ENCODE measurements at regions not wholly inside any gene's neighbourhood (a gene's known extent, or its start where the extent isn't known, plus 50 kb on each side); places are given as distances from the start of the nearest gene placed in this dataset.
"Not testable (repeated sequence)": the region's sequence is repeated elsewhere in the genome, so short reads cannot be mapped to it uniquely, and the experiment has no call there.

DNA sequence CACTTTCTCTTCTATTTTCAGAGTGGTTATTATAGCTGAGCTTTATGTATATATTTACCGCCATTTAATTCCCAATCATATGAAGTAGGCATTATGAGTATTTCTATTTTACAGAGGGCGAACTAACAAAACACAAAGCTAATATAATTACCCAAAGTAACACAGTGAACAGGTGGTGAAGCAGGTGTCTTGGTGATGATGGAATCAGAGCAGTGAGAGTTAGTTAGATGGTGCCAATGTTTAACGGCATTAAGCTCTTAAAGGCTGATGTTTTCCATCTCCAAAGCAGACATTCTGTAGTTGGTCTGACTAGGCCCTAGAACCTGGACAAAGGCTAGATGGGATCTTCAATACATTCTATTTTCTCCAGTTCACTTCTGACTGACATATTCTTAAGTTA is 551.1 kb upstream of the SYNCRIP start:
- H3K27ac ChIP-seq (ENCODE audit: low read depth, low read length, severe bottlenecking): no peak overlapping the region
- no peak overlapping the region for H3K4me3 ChIP-seq (ENCODE audit: extremely low read depth, insufficient read depth, low read length, poor library complexity, severe bottlenecking)
- H3K4me1 ChIP-seq (ENCODE audit: control insufficient read depth, insufficient read depth, low read length, poor library complexity, severe bottlenecking): no peaks in the 10 kb centered on the region
- H3K9me3 ChIP-seq (ENCODE audit: control insufficient read depth, low read length): no peaks in the 10 kb centered on the region
- H3K36me3 ChIP-seq (ENCODE audit: control insufficient read depth, insufficient read depth, low read length): no peaks in the 10 kb centered on the region
- 100% methylated on average over 1 of the region's 3 CpGs for WGBS, 2 experiments (ENCODE audit: insufficient coverage in 2 of 2)

DNA sequence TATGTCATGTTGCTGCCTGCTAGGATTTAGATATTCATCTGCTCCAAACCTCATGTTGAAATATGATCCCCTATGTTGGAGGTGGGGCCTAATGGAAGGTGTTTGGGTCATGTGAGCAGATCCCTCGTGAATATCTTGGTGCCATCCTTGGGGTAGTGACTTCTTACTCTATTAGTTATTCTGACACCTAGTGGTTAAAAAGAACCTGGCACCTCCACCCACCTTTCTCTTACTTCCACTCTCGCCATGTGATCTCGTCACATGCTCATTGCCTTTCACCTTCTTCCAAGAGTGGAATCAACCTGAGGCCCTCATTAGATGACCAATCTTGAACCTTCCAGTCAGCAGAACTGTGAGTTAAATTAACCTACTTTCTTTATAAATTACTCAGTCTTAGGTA is 549.4 kb upstream of the SYNCRIP start:
- no peaks in the 10 kb centered on the region for H3K36me3 ChIP-seq (ENCODE audit: control insufficient read depth, insufficient read depth, low read length)

DNA sequence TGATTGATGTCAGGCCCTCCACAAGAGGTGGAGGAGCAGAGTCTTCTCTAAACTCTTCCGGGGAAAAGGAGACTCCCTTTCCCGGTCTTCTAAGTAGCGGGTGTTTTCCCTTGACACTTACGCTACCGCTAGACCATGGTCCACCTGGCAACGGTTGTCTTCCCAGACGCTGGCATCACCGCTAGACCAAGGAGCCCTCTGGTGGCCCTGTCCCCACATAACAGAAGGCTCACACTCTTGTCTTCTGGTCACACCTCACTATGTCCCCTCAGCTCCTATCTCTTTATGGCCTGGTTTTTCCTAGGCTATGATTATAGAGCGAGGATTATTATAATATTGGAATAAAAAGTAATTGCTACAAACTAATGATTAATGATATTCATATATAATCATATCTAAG is 532.5 kb upstream of the SYNCRIP start:
- H3K36me3 ChIP-seq (ENCODE audit: control insufficient read depth, insufficient read depth, low read length); H3K27ac ChIP-seq (ENCODE audit: low read depth, low read length, severe bottlenecking); H3K9me3 ChIP-seq (ENCODE audit: control insufficient read depth, low read length); H3K4me3 ChIP-seq (ENCODE audit: extremely low read depth, insufficient read depth, low read length, poor library complexity, severe bottlenecking); H3K4me1 ChIP-seq (ENCODE audit: control insufficient read depth, insufficient read depth, low read length, poor library complexity, severe bottlenecking): not testable (repeated sequence)
- WGBS, 2 experiments (ENCODE audit: insufficient coverage in 2 of 2): 31 to 37% methylated on average over 6 to 8 of the region's 9 CpGs

More for the DNA sequence above, 549.4 kb upstream of the SYNCRIP start:
- no peak overlapping the region for H3K27ac ChIP-seq (ENCODE audit: low read depth, low read length, severe bottlenecking)
- no peaks in the 10 kb centered on the region for H3K9me3 ChIP-seq (ENCODE audit: control insufficient read depth, low read length)
- 63 to 82% methylated on average over 2 to 3 of the region's 3 CpGs for WGBS, 2 experiments (ENCODE audit: insufficient coverage in 2 of 2)
- H3K4me1 ChIP-seq (ENCODE audit: control insufficient read depth, insufficient read depth, low read length, poor library complexity, severe bottlenecking): no peaks in the 10 kb centered on the region
- no peak overlapping the region for H3K4me3 ChIP-seq (ENCODE audit: extremely low read depth, insufficient read depth, low read length, poor library complexity, severe bottlenecking)

DNA sequence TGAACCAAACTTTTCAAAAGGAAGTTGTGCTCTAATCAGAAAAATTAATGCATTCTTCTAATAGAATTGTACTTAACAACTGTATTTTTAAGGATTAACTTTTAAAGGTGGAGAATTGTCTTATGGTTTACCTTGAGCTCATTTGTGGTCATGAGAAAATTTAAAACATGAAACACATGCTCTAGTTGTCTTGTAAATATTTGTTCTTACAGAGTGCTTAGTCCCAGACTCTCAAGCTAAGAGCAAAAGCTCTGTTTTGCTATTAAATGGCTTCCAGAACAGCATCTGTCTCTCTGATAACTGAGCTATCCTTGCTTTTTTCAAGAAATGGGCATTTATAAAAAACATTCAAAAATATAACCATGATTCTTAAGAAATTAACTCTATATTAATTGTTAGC is 512.2 kb upstream of the SYNCRIP start:
- Histone ChIP-seq H3K4me1 (ENCODE audit: control insufficient read depth, insufficient read depth, low read length, poor library complexity, severe bottlenecking) (peaks cover 2% of the 10 kb centered on the region), H3K9me3 (ENCODE audit: control insufficient read depth, low read length) (no peaks in the 10 kb centered on the region), H3K4me3 (ENCODE audit: extremely low read depth, insufficient read depth, low read length, poor library complexity, severe bottlenecking) (no peak overlapping the region), H3K27ac (ENCODE audit: low read depth, low read length, severe bottlenecking) (no peak overlapping the region), H3K36me3 (ENCODE audit: control insufficient read depth, insufficient read depth, low read length) (no peaks in the 10 kb centered on the region)

DNA sequence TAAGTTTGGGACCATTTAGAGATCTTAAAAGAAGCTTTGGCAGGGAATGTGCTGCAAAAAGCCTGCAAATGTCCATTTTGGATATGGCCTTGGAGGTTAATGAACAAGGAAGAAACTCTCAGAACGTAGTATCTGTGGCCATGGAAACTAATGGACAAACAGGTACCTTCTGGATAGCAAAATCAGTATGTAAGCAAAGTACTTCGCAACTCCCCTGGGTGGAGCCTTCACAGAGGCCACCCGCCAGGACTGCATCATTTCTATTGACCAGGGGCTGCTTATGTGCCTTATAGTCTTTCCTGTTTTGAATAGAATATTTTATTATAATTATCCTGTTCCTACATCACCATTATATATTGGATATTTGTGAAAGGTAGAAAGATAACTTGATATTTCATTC is 510.8 kb upstream of the SYNCRIP start:
- Histone ChIP-seq H3K4me3 (ENCODE audit: extremely low read depth, insufficient read depth, low read length, poor library complexity, severe bottlenecking) (no peak overlapping the region), H3K36me3 (ENCODE audit: control insufficient read depth, insufficient read depth, low read length) (no peaks in the 10 kb centered on the region), H3K9me3 (ENCODE audit: control insufficient read depth, low read length) (no peaks in the 10 kb centered on the region), H3K4me1 (ENCODE audit: control insufficient read depth, insufficient read depth, low read length, poor library complexity, severe bottlenecking) (peaks cover 2% of the 10 kb centered on the region), H3K27ac (ENCODE audit: low read depth, low read length, severe bottlenecking) (no peak overlapping the region)
- 90 to 92% methylated on average over 1 to 2 of the region's 3 CpGs for WGBS, 2 experiments (ENCODE audit: insufficient coverage in 2 of 2)

DNA sequence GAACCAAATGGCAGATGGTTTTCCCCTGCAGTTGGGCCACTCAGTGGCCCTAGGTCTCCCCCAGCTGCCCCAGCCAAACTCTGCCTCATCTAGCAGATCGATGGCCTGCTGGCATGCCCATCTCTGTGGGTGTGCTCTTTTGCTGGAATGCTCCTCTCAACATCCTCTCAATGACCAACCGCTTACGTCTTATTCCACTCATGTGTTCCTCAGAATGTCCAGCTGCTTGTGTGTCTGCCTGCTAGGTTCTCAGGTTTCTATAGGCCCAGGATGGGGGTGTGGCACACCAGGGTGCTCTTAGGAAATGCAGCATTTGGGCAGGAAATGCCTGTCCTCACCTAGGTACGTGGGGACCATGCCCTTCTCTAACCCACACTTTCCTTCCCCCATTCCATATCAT is 509.9 kb upstream of the SYNCRIP start:
- no peaks in the 10 kb centered on the region for H3K36me3 ChIP-seq (ENCODE audit: control insufficient read depth, insufficient read depth, low read length)
- WGBS, 2 experiments (ENCODE audit: insufficient coverage in 2 of 2): 61% methylated on average over 4 of the region's 4 CpGs
- H3K4me3 ChIP-seq (ENCODE audit: extremely low read depth, insufficient read depth, low read length, poor library complexity, severe bottlenecking): no peak overlapping the region
- peaks cover 2% of the 10 kb centered on the region for H3K4me1 ChIP-seq (ENCODE audit: control insufficient read depth, insufficient read depth, low read length, poor library complexity, severe bottlenecking)
- H3K27ac ChIP-seq (ENCODE audit: low read depth, low read length, severe bottlenecking): no peak overlapping the region
- H3K9me3 ChIP-seq (ENCODE audit: control insufficient read depth, low read length): no peaks in the 10 kb centered on the region

DNA sequence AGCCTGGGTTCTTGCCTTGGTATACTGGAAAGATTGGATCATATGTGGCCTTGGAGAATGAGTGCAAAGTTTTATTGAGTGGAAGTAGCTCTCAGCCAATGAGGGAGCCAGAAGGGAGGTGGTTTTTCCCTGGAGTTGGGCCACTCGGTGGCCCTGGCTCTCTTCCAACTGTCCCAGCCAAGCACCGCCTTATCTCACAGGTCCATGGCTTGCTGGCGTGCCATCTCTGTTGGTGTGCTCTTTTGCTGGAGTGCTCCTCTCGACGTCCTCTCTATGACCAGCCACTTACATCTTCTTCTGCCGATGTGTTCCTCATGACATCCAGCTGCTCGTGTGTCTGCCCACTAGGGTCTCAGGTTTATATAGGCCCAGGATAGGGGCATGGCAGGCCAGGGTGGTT is 505.9 kb upstream of the SYNCRIP start:
- no peaks in the 10 kb centered on the region for H3K36me3 ChIP-seq (ENCODE audit: control insufficient read depth, insufficient read depth, low read length)
- WGBS, 2 experiments (ENCODE audit: insufficient coverage in 2 of 2): 87 to 91% methylated on average over 6 to 7 of the region's 7 CpGs
- H3K4me3 ChIP-seq (ENCODE audit: extremely low read depth, insufficient read depth, low read length, poor library complexity, severe bottlenecking): no peak overlapping the region
- peaks cover 2% of the 10 kb centered on the region for H3K4me1 ChIP-seq (ENCODE audit: control insufficient read depth, insufficient read depth, low read length, poor library complexity, severe bottlenecking)
- no peak overlapping the region for H3K27ac ChIP-seq (ENCODE audit: low read depth, low read length, severe bottlenecking)
- H3K9me3 ChIP-seq (ENCODE audit: control insufficient read depth, low read length): no peaks in the 10 kb centered on the region

DNA sequence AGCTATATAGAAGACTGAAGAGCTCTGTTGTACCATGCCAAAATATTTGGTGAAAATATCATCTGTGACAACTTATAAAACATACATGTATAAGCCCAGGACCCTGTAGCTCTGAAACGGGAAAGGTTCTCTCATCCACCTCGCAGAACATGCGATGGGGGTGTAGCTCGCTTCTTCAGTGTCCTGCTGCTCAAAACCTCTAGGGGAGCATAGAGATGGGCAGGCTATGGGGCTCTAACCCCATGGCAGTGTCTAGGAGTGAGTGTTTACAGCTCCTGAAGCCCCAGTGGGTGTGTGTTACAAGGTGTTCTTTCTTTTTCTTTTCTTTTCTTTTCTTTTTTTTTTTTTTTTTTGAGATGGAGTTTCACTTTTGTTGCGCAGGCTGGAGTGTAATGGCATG is 505.2 kb upstream of the SYNCRIP start:
- WGBS, 2 experiments (ENCODE audit: insufficient coverage in 2 of 2): 83 to 100% methylated on average over 1 to 4 of the region's 5 CpGs
- H3K9me3 ChIP-seq (ENCODE audit: control insufficient read depth, low read length): no peaks in the 10 kb centered on the region
- H3K4me1 ChIP-seq (ENCODE audit: control insufficient read depth, insufficient read depth, low read length, poor library complexity, severe bottlenecking): peaks cover 2% of the 10 kb centered on the region

DNA sequence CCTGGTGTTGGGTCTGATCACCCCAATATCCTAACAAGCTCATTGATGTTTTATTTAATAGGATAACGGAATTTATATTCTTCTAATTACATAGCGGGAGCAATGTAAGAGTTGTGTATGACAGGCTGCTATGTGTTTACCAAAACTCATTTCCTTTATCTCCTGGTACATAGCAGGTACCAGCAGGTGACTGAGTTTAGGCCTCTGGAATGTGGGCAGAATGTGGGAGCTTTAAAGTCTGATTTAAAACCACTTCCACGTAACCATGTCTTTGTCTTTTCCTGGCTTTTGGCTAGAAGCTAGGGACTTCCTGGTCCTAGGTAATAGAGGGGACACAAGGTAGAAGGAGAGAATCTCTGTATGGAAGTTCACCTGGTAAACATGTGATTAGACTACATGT is 504.6 kb upstream of the SYNCRIP start:
- Histone ChIP-seq H3K4me3 (ENCODE audit: extremely low read depth, insufficient read depth, low read length, poor library complexity, severe bottlenecking) (no peak overlapping the region), H3K27ac (ENCODE audit: low read depth, low read length, severe bottlenecking) (no peak overlapping the region), H3K9me3 (ENCODE audit: control insufficient read depth, low read length) (no peaks in the 10 kb centered on the region), H3K4me1 (ENCODE audit: control insufficient read depth, insufficient read depth, low read length, poor library complexity, severe bottlenecking) (peaks cover 2% of the 10 kb centered on the region), H3K36me3 (ENCODE audit: control insufficient read depth, insufficient read depth, low read length) (no peaks in the 10 kb centered on the region)
- WGBS, 2 experiments (ENCODE audit: insufficient coverage in 2 of 2): 100% methylated on average over 1 of the region's 3 CpGs; no CpG with 5 or more reads in 1 of the 2 experiments

More for the DNA sequence above, 505.2 kb upstream of the SYNCRIP start:
- H3K4me3 ChIP-seq (ENCODE audit: extremely low read depth, insufficient read depth, low read length, poor library complexity, severe bottlenecking): no peak overlapping the region
- no peaks in the 10 kb centered on the region for H3K36me3 ChIP-seq (ENCODE audit: control insufficient read depth, insufficient read depth, low read length)
- H3K27ac ChIP-seq (ENCODE audit: low read depth, low read length, severe bottlenecking): no peak overlapping the region

DNA sequence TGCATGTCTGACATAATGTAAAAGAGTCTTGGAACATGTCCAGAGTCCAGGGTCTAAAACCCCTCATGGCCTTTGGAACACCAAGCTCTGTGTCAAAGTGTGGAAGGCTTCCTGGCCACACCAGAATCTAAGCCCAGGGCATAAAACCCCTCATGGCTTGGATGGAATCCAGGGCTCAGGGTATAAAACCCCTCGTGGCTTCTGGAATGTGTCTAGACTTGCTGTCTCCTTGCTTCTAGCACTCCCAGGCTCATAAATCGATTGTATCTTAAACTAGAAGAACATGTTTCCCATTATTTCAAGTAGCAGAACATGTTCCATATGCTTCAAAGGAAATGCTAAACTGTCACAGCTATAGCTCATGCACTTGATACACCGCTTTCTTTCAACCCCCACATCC is 504.1 kb upstream of the SYNCRIP start:
- H3K4me3 ChIP-seq (ENCODE audit: extremely low read depth, insufficient read depth, low read length, poor library complexity, severe bottlenecking); H3K4me1 ChIP-seq (ENCODE audit: control insufficient read depth, insufficient read depth, low read length, poor library complexity, severe bottlenecking); H3K9me3 ChIP-seq (ENCODE audit: control insufficient read depth, low read length); H3K27ac ChIP-seq (ENCODE audit: low read depth, low read length, severe bottlenecking); H3K36me3 ChIP-seq (ENCODE audit: control insufficient read depth, insufficient read depth, low read length): not testable (repeated sequence)
- WGBS, 2 experiments (ENCODE audit: insufficient coverage in 2 of 2): 77 to 91% methylated on average over 2 to 3 of the region's 3 CpGs

DNA sequence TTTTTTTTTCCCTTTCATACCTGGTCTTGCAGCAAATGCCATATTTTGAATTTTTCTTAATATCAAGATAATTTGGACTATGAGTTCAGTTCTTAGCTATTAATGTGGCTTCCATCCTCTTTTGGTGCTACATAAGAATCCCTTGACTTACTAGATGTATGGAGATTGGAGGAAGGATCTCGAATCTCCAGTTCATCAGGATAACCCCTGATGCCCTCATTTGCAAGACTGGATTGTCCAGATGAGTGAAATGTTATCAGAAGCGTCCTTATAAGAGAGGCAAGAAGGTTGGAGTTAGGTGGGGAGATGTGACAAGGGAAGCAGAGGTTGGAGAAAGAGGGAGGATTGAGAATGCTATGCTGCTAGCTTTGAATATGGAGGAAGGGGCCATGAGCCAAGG is 499.6 kb upstream of the SYNCRIP start:
- Histone ChIP-seq H3K9me3 (ENCODE audit: control insufficient read depth, low read length) (no peaks in the 10 kb centered on the region), H3K36me3 (ENCODE audit: control insufficient read depth, insufficient read depth, low read length) (no peaks in the 10 kb centered on the region), H3K27ac (ENCODE audit: low read depth, low read length, severe bottlenecking) (no peak overlapping the region), H3K4me1 (ENCODE audit: control insufficient read depth, insufficient read depth, low read length, poor library complexity, severe bottlenecking) (no peaks in the 10 kb centered on the region), H3K4me3 (ENCODE audit: extremely low read depth, insufficient read depth, low read length, poor library complexity, severe bottlenecking) (no peak overlapping the region)
- WGBS, 2 experiments (ENCODE audit: insufficient coverage in 2 of 2): 75 to 80% methylated on average over 1 to 2 of the region's 2 CpGs
